Naive thymus-derived CD8-positive, alpha-beta T cell (primary cell): ENCODE measurements at regions not wholly inside any gene's neighbourhood (a gene's known extent, or its start where the extent isn't known, plus 50 kb on each side); places are given as distances from the start of the nearest gene placed in this dataset.

Experiments
- ATAC-seq, 2 donors: fragments of 150-1000 bp; cut with Tn5 transposase in 1 of 2; sonication (Bioruptor Pico), chemical (Tn5 transposase) in 1 of 2; 1 replicate in 1 of 2; 2 replicates in 1 of 2; pipeline ENCODE4 v1.10.0; 2021; ENCODE audit warnings: mild to moderate bottlenecking in 2 of 2, moderate library complexity in 2 of 2
- POLR2A ChIA-PET: fragments of 350-600 bp; sonication (Branson Sonifier 250); formaldehyde crosslinking; loops from one replicate; lab custom pipeline; 2021; ENCODE audit warnings: antibody characterized with exemption; lab: Charles Lee
- DNase-seq, 10 donors: peaks; one replicate each; pipeline versions ENCODE4 v3.0.0 to v3.0.0-alpha.2; 2020 to 2022
- H3K27ac Mint-ChIP-seq, 10 donors: one replicate each; pipeline ENCODE4 v1.8.0; 2020 to 2022; ENCODE audit warnings: mild to moderate bottlenecking in 10 of 10, mixed read lengths in 10 of 10, moderate library complexity in 4 of 10, inconsistent platforms in 1 of 10
- H3K27me3 Mint-ChIP-seq, 5 donors: one replicate each; pipeline ENCODE4 v1.8.0; 2021 to 2022; ENCODE audit warnings: mixed read lengths in 5 of 5
- H3K36me3 Mint-ChIP-seq, 3 donors: one replicate each; pipeline ENCODE4 v1.8.0; 2020 to 2022; ENCODE audit warnings: mixed read lengths in 3 of 3, mild to moderate bottlenecking in 2 of 3, inconsistent platforms in 1 of 3
- H3K4me1 Mint-ChIP-seq, 4 donors: one replicate each; pipeline ENCODE4 v1.8.0; 2021 to 2022; ENCODE audit warnings: mixed read lengths in 4 of 4
- H3K4me3 Mint-ChIP-seq, 10 donors: one replicate each; pipeline ENCODE4 v1.8.0; 2020 to 2022; ENCODE audit warnings: mild to moderate bottlenecking in 10 of 10, mixed read lengths in 10 of 10, moderate library complexity in 6 of 10, inconsistent platforms in 1 of 10
- H3K9me3 Mint-ChIP-seq, 9 donors: one replicate each; pipeline ENCODE4 v1.8.0; 2020 to 2022; ENCODE audit warnings: mixed read lengths in 9 of 9, mild to moderate bottlenecking in 3 of 9, inconsistent platforms in 1 of 9, moderate library complexity in 1 of 9

- H3K27ac Mint-ChIP-seq: no peak overlapping the region
- POLR2A ChIA-PET: no interaction called here
- H3K4me1 Mint-ChIP-seq: no peaks in the 10 kb centered on the region
- H3K9me3 Mint-ChIP-seq: no peaks in the 10 kb centered on the region
- DNase-seq (no peak), ATAC-seq (no peak)
- no peaks in the 10 kb centered on the region for H3K36me3 Mint-ChIP-seq
- H3K4me3 Mint-ChIP-seq: no peak overlapping the region
- H3K27me3 Mint-ChIP-seq: no peaks in the 10 kb centered on the region
Measured at GRCh38 chr20:40812415-40812925, 123.4 kb upstream of the MAFB start.

GRCh38 chr20:40813029-40813431 is 124.0 kb upstream of the MAFB start:
- peaks cover 0 to 4% (median 0%) of the 10 kb centered on the region in 3 donors for H3K36me3 Mint-ChIP-seq
- POLR2A ChIA-PET: no interaction called here
- ATAC-seq (no peak), DNase-seq (no peak)
- peaks cover 0 to 5% (median 0%) of the 10 kb centered on the region in 9 donors for H3K9me3 Mint-ChIP-seq
- no peak overlapping the region for H3K27ac Mint-ChIP-seq
- no peak overlapping the region for H3K4me3 Mint-ChIP-seq
- H3K4me1 Mint-ChIP-seq: no peaks in the 10 kb centered on the region
- no peaks in the 10 kb centered on the region for H3K27me3 Mint-ChIP-seq

GRCh38 chr20:40813708-40814630 is 124.9 kb upstream of the MAFB start:
- Mint-ChIP-seq H3K4me3 (no peak overlapping the region), H3K27ac (no peak overlapping the region), H3K4me1 (no peaks in the 10 kb centered on the region), H3K27me3 (peaks cover 0 to 4% (median 0%) of the 10 kb centered on the region in 5 donors), H3K36me3 (peaks cover 0 to 8% (median 0%) of the 10 kb centered on the region in 3 donors), H3K9me3 (peaks cover 0 to 11% (median 0%) of the 10 kb centered on the region in 9 donors)
- ATAC-seq: no peak
- POLR2A ChIA-PET: no interaction called here
- no peak for DNase-seq

GRCh38 chr20:40814631-40814960 is 125.6 kb upstream of the MAFB start:
- Mint-ChIP-seq H3K36me3 (peaks cover 0 to 8% (median 0%) of the 10 kb centered on the region in 3 donors), H3K9me3 (peaks cover 0 to 11% (median 0%) of the 10 kb centered on the region in 9 donors)

GRCh38 chr20:40815156-40816038 is 126.4 kb upstream of the MAFB start:
- POLR2A ChIA-PET: no interaction called here
- no peak overlapping the region for H3K27ac Mint-ChIP-seq
- H3K27me3 Mint-ChIP-seq: peaks cover 0 to 4% (median 0%) of the 10 kb centered on the region in 5 donors
- DNase-seq (no peak), ATAC-seq (no peak)
- H3K9me3 Mint-ChIP-seq: peaks cover 0 to 11% (median 0%) of the 10 kb centered on the region in 9 donors
- peaks cover 0 to 8% (median 0%) of the 10 kb centered on the region in 3 donors for H3K36me3 Mint-ChIP-seq
- H3K4me3 Mint-ChIP-seq: no peak overlapping the region
- H3K4me1 Mint-ChIP-seq: no peaks in the 10 kb centered on the region

More at GRCh38 chr20:40814631-40814960, 125.6 kb upstream of the MAFB start:
- ATAC-seq (no peak), DNase-seq (no peak)
- Mint-ChIP-seq H3K27ac (no peak overlapping the region), H3K4me3 (no peak overlapping the region), H3K4me1 (no peaks in the 10 kb centered on the region), H3K27me3 (peaks cover 0 to 4% (median 0%) of the 10 kb centered on the region in 5 donors)
- POLR2A ChIA-PET: no interaction called here

- Mint-ChIP-seq H3K4me1 (no peaks in the 10 kb centered on the region), H3K36me3 (peaks cover 0 to 8% (median 0%) of the 10 kb centered on the region in 3 donors), H3K27me3 (peaks cover 0 to 4% (median 0%) of the 10 kb centered on the region in 5 donors), H3K9me3 (peaks cover 0 to 11% (median 0%) of the 10 kb centered on the region in 9 donors), H3K27ac (no peak overlapping the region), H3K4me3 (no peak overlapping the region)
- DNase-seq: no peak
- POLR2A ChIA-PET: no interaction called here
- no peak for ATAC-seq
Measured at GRCh38 chr20:40816039-40816352, 127.0 kb upstream of the MAFB start.

GRCh38 chr20:40821429-40821828 is 132.4 kb upstream of the MAFB start:
- H3K4me3 Mint-ChIP-seq: no peak overlapping the region
- DNase-seq (no peak), ATAC-seq (no peak)
- peaks cover 0 to 21% (median 0%) of the 10 kb centered on the region in 3 donors for H3K36me3 Mint-ChIP-seq
- POLR2A ChIA-PET: no interaction called here
- H3K9me3 Mint-ChIP-seq: peaks cover 0 to 32% (median 10%) of the 10 kb centered on the region in 9 donors
- H3K4me1 Mint-ChIP-seq: no peaks in the 10 kb centered on the region
- peaks cover 0 to 18% (median 3%) of the 10 kb centered on the region in 5 donors for H3K27me3 Mint-ChIP-seq
- no peak overlapping the region for H3K27ac Mint-ChIP-seq

GRCh38 chr20:40826699-40827098 is 137.7 kb upstream of the MAFB start:
- POLR2A ChIA-PET: no interaction called here
- Mint-ChIP-seq H3K4me3 (no peak overlapping the region), H3K36me3 (peaks cover 0 to 13% (median 0%) of the 10 kb centered on the region in 3 donors), H3K27ac (no peak overlapping the region), H3K4me1 (no peaks in the 10 kb centered on the region), H3K9me3 (peaks cover 0 to 22% (median 5%) of the 10 kb centered on the region in 9 donors), H3K27me3 (peaks cover 0 to 14% (median 3%) of the 10 kb centered on the region in 5 donors)
- DNase-seq: no peak
- ATAC-seq: no peak

- Mint-ChIP-seq H3K36me3 (peaks cover 0 to 15% (median 4%) of the 10 kb centered on the region in 3 donors), H3K27ac (no peak overlapping the region), H3K27me3 (peaks cover 5 to 24% (median 8%) of the 10 kb centered on the region in 5 donors), H3K4me3 (no peak overlapping the region), H3K4me1 (no peaks in the 10 kb centered on the region), H3K9me3 (peaks cover 5 to 27% (median 10%) of the 10 kb centered on the region in 9 donors)
- POLR2A ChIA-PET: no interaction called here
- DNase-seq: no peak
- ATAC-seq: no peak
Measured at GRCh38 chr20:40835321-40835720, 146.3 kb upstream of the MAFB start.

GRCh38 chr20:40838509-40838908 is 149.5 kb upstream of the MAFB start:
- H3K36me3 Mint-ChIP-seq: peaks cover 0 to 15% (median 4%) of the 10 kb centered on the region in 3 donors
- POLR2A ChIA-PET: no interaction called here
- no peaks in the 10 kb centered on the region for H3K4me1 Mint-ChIP-seq

GRCh38 chr20:40843251-40843650 is 154.2 kb upstream of the MAFB start:
- Mint-ChIP-seq H3K36me3 (no peaks in the 10 kb centered on the region), H3K27me3 (peaks cover 2 to 15% (median 9%) of the 10 kb centered on the region in 5 donors), H3K27ac (no peak overlapping the region), H3K4me1 (peaks cover 0 to 5% (median 1%) of the 10 kb centered on the region in 4 donors), H3K4me3 (no peak overlapping the region), H3K9me3 (peaks cover 0 to 2% (median 0%) of the 10 kb centered on the region in 9 donors)
- no peak for ATAC-seq
- POLR2A ChIA-PET: no interaction called here
- no peak for DNase-seq

More at GRCh38 chr20:40838509-40838908, 149.5 kb upstream of the MAFB start:
- DNase-seq: no peak
- Mint-ChIP-seq H3K27me3 (peaks cover 5 to 27% (median 11%) of the 10 kb centered on the region in 5 donors), H3K9me3 (peaks cover 5 to 20% (median 8%) of the 10 kb centered on the region in 9 donors), H3K4me3 (no peak overlapping the region), H3K27ac (no peak overlapping the region)
- no peak for ATAC-seq

- POLR2A ChIA-PET: no interaction called here
Measured at GRCh38 chr20:40844332-40844731, 155.3 kb upstream of the MAFB start.

More at GRCh38 chr20:40844332-40844731, 155.3 kb upstream of the MAFB start:
- Mint-ChIP-seq H3K27ac (no peak overlapping the region), H3K4me1 (peaks cover 0 to 5% (median 1%) of the 10 kb centered on the region in 4 donors), H3K27me3 (peaks cover 2 to 15% (median 8%) of the 10 kb centered on the region in 5 donors), H3K36me3 (no peaks in the 10 kb centered on the region), H3K4me3 (no peak overlapping the region), H3K9me3 (peaks cover 0 to 2% (median 0%) of the 10 kb centered on the region in 9 donors)
- ATAC-seq (no peak), DNase-seq (no peak)
